Daoy (cell line): ENCODE measurements at regions not wholly inside any gene's neighbourhood (a gene's known extent, or its start where the extent isn't known, plus 50 kb on each side); places are given as distances from the start of the nearest gene placed in this dataset.

ENCODE experiments used
- DNase-seq: peaks from one replicate; pipeline ENCODE4 v3.0.0-alpha.2; 2015; ENCODE audit warnings: low read depth

DNA sequence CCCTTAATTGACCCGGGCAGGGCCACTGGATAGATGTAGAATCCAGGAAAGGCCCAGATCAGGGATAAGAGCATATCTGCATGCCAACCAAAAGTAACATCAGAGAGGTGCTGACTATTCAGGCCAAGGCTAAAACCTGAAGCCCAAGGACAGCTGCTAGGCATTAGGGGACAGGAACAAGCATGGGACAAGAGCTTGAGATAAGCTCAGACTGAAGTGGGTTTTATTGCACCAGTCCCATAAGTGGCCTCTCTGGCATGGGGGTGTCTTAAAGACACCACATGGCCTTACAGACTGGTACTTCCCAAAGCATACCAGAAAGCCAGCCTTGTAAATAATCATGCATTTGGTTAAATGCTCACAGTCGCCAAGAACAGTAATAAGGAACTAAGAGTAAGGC is 376.1 kb downstream of the FBXW7 start:
- DNase-seq, result no peak

DNA sequence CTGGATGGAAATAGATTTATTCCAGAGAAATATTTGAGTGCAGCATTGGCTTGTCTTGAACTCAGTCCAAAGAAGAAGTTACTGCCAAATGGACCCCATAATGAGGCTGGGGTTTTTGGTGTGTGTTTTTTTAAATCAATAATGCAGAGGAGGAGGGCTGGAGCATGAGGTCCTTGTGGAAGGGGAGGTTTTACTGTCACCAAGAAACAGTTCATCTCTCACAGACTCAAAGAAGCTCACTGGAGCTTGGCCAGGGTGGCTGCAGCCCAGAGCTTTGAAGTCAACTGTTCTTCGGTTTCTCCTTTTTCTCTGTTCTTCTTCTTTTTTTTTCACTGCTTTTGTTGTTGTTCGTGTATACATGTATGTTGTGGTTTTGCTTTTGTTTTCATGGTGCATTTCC is 377.7 kb downstream of the FBXW7 start:
- no peak for DNase-seq

DNA sequence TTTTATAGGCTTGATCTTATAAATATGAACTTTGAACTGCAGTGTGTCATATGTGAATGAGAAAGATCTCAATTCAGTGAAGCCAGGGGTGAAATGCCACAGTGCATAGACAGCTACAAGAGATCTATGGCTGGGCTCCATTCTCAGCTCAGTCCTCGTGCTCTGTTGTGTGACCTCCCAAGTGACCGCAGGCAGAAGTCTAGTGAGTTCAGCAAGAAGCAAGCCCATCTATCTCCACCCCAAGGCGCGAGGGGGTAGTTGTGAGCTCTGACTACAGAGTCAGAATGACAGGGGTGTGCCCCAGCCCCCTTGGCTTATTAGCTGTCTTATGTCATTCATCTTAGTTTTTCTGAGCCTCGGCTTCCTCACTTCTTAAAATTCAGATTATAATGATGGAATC is 378.3 kb downstream of the FBXW7 start:
- no peak for DNase-seq

DNA sequence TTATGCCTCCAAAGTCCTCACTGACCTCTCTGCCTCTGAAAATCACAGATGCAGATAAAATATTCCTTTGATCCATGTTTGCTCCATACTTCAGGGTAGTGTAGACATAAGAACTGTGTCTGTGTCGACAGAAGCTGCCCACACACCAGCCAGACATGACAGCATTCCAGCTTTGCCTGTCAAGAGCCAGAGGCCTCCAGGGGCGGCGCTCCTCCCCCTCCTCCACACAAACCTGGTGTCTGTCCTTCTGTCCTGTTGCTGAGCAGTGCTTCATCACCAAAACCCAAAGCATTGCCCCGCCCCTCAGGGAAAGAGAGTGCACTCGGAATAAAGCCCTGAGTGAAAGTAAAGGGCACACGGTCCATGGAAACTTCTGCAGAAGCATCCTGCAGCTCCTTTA is 379.4 kb downstream of the FBXW7 start:
- DNase-seq, result peak; percentile 7

DNA sequence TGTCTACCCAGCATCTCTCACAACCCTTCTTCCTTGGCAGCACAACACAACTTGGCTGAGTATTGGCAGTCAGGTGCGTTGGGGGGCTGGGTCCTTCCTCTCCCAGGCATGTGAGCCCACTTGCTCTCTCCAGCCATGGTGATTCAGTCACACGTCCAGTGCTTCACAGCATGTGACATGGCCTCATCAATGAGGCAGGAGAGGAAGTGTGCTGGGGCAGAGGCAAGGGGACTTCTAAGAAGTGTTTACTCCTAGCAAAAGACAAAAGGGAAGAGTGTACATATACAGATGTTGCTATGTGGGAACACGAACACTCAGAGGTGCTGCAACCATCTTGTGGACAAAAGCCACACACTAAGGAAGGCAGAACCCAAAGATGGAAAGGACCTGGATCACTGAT is 380.8 kb downstream of the FBXW7 start:
- no peak for DNase-seq

DNA sequence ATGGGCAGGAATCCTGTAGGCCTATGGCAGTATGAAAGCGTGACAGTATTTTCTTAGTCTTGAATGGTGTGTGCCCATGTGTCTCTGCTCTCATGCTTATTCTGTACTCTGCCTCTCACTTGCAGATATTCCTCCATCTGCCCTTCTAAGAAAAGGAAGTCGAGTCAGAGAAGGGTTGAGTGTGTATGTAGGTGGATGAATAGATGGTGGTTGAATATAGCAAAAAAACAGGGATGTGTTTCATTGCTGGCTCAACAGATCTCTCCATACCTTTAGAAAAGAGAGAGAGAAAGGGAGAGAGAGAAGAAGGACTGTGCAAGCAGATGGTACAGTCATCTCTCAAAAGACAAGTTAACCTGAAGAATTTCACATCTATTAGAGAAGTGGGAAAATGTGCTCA is 381.5 kb downstream of the FBXW7 start:
- DNase-seq, result no peak

DNA sequence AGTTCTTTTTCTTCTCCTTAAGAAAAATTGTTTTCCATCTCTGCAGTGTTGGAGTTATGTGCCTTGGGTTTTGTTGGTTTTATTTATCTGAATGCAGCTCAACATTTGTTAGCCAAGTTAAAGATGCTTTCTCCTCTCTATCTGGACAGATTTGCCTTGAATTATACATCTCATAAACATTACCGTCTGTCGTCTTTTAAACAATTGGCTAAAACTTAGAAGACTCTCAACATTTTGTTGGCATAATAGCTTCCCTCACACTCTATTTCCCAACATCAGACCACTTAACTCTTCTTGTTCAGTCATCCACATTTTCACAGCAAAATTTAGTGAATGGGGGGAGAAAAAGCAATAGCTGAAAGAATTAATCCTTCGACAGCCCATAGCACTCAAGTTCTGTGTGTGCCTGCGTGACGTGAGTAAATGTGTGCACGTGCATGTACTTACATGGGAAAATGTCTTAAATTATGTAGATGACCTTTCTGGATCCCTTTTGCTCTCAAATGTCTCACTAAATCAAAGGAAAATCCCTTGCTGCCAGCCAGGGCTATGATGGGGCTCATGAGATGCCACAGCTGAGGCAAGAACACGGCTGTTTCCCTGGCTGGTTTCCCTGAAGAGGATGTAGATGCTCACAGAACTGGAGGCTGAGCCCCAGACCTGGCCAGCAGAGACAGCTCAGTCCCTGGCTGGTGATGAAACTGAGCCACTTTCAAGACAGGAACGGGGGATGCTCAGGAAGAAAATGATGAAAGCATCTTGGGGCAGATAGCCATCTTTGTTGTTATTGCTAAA is 382.2 kb downstream of the FBXW7 start:
- no peak for DNase-seq

DNA sequence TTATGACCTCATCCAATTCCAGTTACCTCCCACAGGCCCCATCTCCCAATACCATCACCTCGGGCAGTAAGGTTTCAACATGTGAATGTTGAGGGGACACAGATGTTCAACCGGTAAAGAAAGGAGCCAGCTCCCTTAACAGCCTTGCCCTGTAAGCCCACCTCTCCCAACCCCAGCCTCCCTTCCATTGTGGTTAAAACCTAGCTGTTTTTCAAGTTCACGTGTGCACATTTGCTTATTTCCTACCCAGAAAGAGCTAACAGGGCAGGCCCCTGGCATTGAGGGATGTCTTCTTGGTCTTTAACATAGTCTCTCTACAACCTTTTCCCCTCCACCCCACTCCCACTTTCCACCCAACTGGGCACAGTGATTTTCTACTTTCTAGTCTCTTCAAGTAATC is 385.7 kb downstream of the FBXW7 start:
- no peak for DNase-seq

DNA sequence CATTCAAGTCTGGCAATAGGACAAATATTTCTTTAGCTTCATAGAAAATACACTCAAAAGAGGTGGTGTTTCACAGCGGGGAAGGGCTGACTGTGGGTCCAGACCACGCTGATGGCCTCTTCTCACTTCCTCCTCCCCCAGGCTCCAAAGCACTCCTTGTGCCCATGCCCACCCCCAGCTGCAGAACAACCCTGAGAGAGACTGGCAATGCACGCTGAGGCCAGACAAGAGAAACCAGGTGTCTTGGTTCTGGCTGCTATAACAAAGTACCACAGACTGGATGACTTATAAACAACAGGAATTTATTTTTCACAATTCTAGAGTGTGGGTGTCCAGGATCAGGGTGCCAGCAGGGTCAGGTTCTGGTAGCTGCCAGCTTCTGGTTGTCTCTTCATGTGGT is 386.1 kb downstream of the FBXW7 start:
- DNase-seq, result no peak

DNA sequence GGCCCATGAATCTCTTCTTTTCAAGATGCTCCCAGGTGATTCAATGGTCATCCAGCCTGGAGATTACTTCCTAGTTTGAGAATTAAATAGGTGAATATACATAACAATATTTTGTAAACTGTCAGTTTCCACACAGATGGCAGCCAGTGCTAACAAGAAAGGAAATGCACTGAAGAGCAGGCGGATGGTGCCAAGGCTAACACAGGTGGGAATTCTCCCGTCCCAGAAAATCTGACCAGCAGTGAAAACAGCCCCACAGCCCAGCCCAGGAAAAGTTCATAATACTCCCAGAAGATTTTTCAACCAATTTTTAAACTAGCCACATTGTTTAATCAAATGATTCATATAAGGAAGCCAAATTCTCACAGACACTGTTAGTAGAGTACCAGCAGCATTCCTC is 387.2 kb upstream of the GATB start:
- DNase-seq, result no peak

DNA sequence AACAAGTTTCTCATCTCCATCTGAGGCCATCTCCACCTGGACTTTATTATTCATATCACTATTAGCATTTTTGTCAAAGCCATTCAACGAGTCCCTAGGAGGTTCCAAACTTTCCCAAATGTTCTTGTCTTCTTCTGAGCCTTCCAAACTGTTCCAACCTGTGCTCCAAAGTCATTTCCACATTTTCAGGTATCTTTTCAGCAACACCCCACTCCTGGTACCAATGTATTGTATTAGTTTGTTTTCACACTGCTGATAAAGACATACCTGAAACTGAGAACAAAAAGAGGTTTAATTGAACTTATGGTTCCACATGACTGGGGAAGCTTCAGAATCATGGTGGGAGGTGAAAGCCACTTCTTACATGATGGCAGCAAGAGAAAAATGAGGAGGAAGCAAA is 385.4 kb upstream of the GATB start:
- no peak for DNase-seq

DNA sequence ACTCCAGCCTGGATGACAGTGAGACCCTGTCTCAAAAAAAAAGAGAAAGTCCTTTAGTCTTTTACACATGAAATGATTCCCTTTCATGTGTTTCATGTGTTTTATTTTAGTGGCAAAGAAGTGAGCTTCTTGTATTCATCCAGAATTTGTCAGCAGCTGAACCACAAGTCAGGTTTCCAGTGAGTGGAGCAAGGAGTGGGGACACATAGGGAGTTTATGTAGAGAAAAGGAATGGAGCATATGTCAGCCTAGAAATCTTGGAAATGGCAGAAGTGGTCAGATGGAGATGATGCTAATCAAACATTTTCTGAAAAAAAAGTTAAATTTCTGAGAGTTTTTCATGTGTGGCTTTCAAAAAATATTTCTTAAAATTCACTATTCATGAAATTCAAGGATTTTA is 383.0 kb upstream of the GATB start:
- no peak for DNase-seq

DNA sequence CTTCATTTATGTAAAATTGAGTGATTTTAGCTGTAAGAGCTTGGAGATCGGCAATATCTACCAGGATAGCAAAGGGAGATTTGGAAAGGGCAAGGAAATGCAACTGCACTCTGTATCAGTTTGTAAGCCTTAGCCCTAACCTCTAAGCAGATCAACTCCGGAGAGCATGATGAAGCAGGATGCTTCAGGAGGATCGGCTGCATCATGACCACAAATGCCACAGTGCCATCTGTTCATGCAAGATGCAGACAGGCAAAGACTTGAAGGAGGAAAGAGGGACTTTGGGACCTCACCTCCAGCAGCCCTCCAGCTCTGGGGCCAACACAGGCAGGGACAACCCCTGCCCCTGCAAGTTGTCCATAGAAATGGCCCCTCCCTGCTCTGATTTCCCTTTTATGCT is 377.6 kb upstream of the GATB start:
- no peak for DNase-seq

DNA sequence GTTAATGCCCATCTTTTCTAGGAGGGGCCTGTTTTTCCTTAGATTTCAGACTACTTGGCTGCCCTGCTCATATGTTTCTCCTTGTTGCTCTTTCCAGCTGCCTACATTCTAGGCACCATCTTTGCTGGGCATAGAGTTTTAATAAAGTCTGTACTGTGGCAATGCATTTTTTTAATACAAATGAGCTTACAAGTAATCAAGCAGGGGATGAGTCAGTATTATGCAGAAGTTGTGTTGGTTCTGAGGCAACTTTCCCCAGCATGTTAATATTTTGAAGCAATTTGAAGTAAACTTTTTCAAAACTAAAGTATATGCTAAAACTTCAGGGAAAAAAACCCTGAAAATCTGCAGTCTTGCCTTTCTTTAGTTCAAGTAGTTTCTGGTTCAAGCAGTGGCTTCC is 372.0 kb upstream of the GATB start:
- DNase-seq, result no peak

DNA sequence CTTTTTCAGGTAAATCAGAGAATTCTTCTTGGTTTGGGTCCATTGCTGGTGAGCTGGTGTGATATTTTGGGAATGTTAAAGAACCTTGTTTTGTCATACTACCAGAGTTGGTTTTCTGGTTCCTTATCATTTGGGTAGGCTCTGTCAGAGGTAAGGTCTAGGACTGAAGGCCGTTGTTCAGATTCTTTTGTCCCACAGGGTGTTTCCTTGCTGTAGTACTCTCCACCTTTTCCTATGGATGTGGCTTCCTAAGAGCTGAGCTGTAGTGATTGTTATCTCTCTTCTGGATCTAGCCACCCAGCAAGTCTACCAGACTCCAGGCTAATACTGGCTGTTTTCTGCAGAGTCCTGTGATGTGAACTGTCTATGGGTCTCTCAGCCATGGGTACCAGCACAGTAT is 367.5 kb upstream of the GATB start:
- no peak for DNase-seq

DNA sequence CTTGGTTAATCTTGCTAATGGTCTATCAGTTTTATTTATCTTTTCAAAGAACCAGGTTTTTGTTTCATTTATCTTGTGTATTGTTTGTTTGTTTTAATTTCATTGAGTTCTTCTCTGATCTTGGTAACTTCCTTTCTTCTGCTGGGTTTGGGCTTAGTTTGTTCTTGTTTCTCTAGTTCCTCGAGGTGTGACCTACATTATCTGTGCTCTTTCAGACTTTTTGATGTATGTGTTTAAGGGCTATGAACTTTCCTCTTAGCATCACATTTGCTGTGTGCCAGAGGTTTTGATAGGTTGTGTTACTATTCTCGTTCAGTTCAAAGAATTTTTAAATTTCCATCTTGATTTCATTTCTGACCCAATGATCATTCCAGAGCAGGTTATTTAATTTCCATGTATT is 365.4 kb upstream of the GATB start:
- DNase-seq, result no peak

DNA sequence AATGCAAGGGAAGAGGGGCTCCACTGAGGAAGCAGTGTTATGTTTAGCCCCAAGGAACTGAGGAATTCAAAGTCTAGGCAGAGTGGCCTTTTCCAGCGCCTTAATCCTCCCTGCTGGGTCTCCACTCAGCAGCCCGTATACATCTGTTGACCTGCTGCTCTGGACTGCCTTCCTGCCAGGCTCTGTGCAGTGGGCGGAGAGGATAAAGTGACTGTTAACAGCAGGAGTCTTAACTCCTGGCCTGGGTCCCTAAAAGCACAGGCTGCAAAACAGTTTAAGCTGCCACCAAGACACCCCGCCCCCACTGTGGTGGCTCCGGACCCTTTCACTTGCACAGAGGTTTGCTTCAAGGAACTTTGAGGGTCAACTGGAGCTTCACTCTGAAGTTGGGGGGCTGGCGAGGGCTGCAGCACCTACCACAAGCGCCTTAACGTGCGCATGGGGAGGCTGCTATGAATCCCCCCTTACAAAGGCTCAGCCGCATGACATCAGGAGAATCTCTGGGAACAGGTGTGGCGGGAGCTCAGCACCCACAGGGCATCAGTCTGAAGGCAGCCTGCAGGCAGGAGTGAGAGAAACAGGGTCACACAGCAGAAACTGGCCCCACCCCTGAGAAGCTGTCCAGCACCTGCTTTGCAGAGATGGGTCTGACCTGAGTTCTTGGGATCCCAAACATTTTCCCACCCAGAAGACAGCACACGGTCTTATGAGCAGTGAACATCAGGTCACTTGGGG is 358.2 kb upstream of the GATB start:
- no peak for DNase-seq

DNA sequence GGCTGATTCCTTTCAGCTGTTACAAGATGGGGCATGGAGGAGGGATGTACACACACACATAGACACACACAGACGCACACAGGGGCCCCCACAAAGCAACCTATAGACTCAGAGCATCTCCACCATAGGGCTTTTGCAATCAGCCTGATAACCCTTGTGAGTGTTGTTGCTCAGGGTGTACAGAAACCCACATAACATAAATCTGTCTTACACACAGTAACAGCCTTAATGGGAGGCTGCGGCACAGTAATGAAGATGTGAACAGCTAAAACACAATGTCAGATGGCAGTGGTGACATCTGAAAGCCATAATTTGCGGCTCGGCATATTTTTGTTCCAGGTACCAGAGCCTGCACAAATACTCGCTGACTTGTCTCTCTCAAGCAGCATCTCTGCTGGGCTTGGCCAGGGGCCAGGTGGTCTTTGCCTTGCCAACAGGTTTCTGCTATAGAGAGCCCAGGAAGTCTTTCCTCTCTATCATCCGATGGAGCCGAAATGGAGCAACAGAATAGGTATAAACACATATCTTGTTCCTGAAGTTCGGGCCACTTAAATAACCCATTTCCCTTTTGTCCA is 357.2 kb upstream of the GATB start:
- DNase-seq, result no peak

DNA sequence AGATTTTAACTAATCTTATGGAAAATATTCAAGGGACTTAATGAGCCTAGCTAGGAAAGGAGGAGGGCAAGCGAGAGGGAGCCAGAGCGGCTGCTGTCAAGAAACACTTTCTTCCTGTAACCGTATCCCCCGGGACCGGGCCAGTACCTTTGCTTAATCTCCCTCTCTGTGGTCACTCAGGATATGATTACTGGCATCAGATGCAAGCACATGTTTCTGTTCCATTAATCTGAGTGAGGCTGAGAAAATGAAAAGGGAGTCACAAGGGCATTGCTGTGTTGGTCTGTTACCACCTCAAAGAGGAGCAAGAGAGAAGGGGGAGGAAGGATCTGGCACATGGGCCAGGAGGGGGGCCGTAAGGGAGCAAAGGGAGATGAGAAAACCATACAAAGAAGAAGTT is 356.7 kb upstream of the GATB start:
- DNase-seq, result no peak

DNA sequence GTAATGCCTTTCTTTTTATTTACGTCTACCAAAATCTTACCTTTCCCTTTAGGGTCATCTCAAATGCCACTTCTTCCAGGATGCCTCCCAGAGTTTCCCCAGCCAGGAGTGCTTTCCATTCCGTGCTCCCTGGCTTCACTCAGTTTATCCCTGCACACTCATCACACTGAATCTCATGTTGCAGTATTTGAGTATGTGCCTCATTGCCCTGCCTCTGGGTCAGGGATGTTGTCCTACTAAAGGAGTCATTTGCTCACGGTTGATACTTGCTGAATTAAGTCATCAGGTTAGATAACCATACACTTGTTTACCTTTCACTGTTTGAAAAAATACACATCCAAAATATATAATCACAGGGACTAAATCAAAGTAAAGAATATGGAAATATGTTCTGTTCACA is 356.2 kb upstream of the GATB start:
- no peak for DNase-seq

DNA sequence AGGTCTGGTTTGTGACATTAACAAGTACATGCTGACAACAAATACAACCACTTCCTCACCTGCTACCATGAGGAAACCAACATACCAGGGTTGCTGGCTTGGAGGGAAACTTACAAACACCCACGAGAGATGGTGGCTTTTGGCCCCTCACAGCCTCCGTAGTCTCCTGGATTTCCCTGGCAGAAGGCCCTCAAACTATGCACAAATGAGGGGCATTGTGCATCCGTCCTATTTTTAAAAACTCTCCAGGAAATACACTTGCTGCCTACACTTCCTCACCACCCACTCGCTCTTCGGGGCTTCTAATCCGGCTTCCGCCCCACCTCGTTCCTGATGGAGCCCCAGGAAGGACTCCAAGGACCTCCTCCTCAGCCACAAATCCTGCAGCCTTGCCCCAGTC is 355.0 kb upstream of the GATB start:
- DNase-seq, result no peak

DNA sequence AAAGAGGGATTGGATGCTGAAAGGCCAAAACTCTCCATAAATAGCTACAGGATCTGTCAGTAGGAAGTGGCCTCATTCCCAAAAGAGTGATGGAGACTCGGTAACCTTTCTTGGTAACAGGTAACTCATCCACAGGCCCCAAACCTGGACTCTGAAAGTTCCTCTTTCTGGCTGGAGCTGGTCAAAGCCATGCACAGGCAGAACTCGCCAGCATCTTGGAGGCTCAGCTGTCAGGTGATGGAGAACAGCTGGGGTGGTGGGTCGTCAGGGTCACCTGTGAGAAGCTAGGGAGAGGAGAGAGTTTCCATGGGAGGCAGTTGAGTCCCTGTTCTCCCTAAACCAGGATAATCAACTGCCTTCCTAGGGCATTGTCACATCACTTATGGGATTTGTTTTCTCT is 354.3 kb upstream of the GATB start:
- DNase-seq, result no peak

DNA sequence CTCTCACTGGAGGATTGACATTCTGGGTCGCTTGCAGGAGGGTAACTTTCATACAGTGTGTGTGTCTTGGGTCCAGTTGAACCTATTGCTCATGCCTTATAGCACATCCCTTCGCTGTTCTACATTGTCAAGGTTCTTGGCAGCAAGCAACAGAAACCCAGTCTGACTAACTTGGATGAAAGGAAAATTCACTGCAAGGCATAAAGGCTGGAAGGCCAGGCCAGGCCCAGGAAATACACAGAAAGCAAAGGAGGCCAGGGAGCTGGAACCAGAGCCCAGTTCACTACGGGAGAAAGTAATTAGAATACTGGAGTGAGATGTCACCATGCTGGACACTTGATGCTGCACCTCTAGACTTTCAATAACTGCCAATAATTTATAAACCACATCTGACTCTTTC is 353.8 kb upstream of the GATB start:
- DNase-seq, result no peak
